Neuronal stem cell (in vitro differentiated cells): ENCODE measurements at regions not wholly inside any gene's neighbourhood (a gene's known extent, or its start where the extent isn't known, plus 50 kb on each side); places are given as distances from the start of the nearest gene placed in this dataset.
"Not testable (repeated sequence)": the region's sequence is repeated elsewhere in the genome, so short reads cannot be mapped to it uniquely, and the experiment has no call there.

Experiments used
- DNase-seq: peaks from one replicate; pipeline ENCODE4 v3.0.0-alpha.2; 2013; ENCODE audit warnings: low spot score
- H2AFZ ChIP-seq: one replicate; pipeline ENCODE4 v1.6.1; 2013; ENCODE audit warnings: mild to moderate bottlenecking, low read length, inconsistent platforms
- H2AK5ac ChIP-seq: 2 replicates; pipeline ENCODE4 v1.6.1; 2013; ENCODE audit warnings: low read depth, mild to moderate bottlenecking, inconsistent platforms, low read length, moderate library complexity, mixed read lengths
- H2BK120ac ChIP-seq: 2 replicates; pipeline ENCODE4 v1.6.1; 2013; ENCODE audit warnings: low read depth, mild to moderate bottlenecking, inconsistent platforms, low read length, moderate library complexity, mixed read lengths
- H2BK12ac ChIP-seq: one replicate; pipeline ENCODE4 v1.6.1; 2013; ENCODE audit warnings: low read length, inconsistent platforms
- H2BK15ac ChIP-seq: 2 replicates; pipeline ENCODE4 v1.6.1; 2013; ENCODE audit warnings: mild to moderate bottlenecking, low read length, inconsistent platforms, mixed read lengths
- H2BK5ac ChIP-seq: one replicate; pipeline ENCODE4 v1.6.1; 2013; ENCODE audit warnings: inconsistent platforms, mild to moderate bottlenecking, low read length, moderate library complexity
- H3K14ac ChIP-seq: one replicate; pipeline ENCODE4 v1.6.1; 2013; ENCODE audit warnings: low read length, inconsistent platforms
- H3K18ac ChIP-seq: 2 replicates; pipeline ENCODE4 v1.6.1; 2013; ENCODE audit warnings: low read length, inconsistent platforms
- H3K23ac ChIP-seq: 2 replicates; pipeline ENCODE4 v1.6.1; 2013; ENCODE audit warnings: low read depth, mild to moderate bottlenecking, mixed read lengths, low read length, inconsistent platforms; ENCODE audit not compliant: poor library complexity
- H3K27ac ChIP-seq: replicated peaks from 3 replicates; pipeline ENCODE4 v1.5.1; 2013; ENCODE audit warnings: low read length, inconsistent platforms
- H3K27me3 ChIP-seq, 3 experiments: 2 replicates each; pipeline ENCODE4 v1.6.1; 2013; ENCODE audit warnings: low read length in 3 of 3, mild to moderate bottlenecking in 2 of 3, inconsistent platforms in 1 of 3, low read depth in 1 of 3, mixed read lengths in 1 of 3, moderate library complexity in 1 of 3; ENCODE audit not compliant: control insufficient read depth in 3 of 3, insufficient read depth in 3 of 3
- H3K36me3 ChIP-seq, 2 donors: replicated peaks in 1 of 2; 2 replicates each; pipeline ENCODE4 v1.6.1; 2013; ENCODE audit warnings: low read length in 2 of 2; ENCODE audit not compliant: control insufficient read depth in 2 of 2, insufficient read depth in 2 of 2
- H3K4ac ChIP-seq: 2 replicates; pipeline ENCODE4 v1.6.1; 2013; ENCODE audit warnings: inconsistent platforms, mild to moderate bottlenecking, low read length, moderate library complexity
- H3K4me1 ChIP-seq, 2 donors: 1 replicate in 1 of 2; 2 replicates in 1 of 2; pipeline ENCODE4 v1.6.1; 2013; ENCODE audit warnings: low read length in 2 of 2, low read depth in 1 of 2; ENCODE audit not compliant: control insufficient read depth in 2 of 2, insufficient read depth in 1 of 2
- H3K4me2 ChIP-seq: one replicate; pipeline ENCODE4 v1.6.1; 2013; ENCODE audit warnings: mild to moderate bottlenecking, low read length, inconsistent platforms; ENCODE audit not compliant: insufficient read depth, poor library complexity, severe bottlenecking
- H3K4me3 ChIP-seq, 2 donors: 2 replicates each; pipeline ENCODE4 v1.5.1; 2013; ENCODE audit warnings: low read length in 2 of 2, mild to moderate bottlenecking in 2 of 2, inconsistent platforms in 1 of 2, moderate library complexity in 1 of 2
- H3K79me1 ChIP-seq: one replicate; pipeline ENCODE4 v1.6.1; 2013; ENCODE audit warnings: low read depth, mild to moderate bottlenecking, inconsistent platforms, low read length, moderate library complexity
- H3K9ac ChIP-seq: one replicate; pipeline ENCODE4 v1.6.1; 2013; ENCODE audit warnings: mild to moderate bottlenecking, low read depth, low read length, inconsistent platforms; ENCODE audit not compliant: poor library complexity
- H3K9me3 ChIP-seq, 2 donors: replicated peaks in 1 of 2; 2 replicates each; pipeline versions ENCODE3 to v1.6.1; 2013; ENCODE audit warnings: low read length in 2 of 2, mild to moderate bottlenecking in 2 of 2, inconsistent platforms in 1 of 2, low read depth in 1 of 2, mixed read lengths in 1 of 2, moderate library complexity in 1 of 2; ENCODE audit not compliant: control insufficient read depth in 2 of 2, insufficient read depth in 1 of 2
- H4K8ac ChIP-seq: one replicate; pipeline ENCODE4 v1.6.1; 2013; ENCODE audit warnings: low read depth, mild to moderate bottlenecking, inconsistent platforms, low read length, moderate library complexity
- H4K91ac ChIP-seq: one replicate; pipeline ENCODE4 v1.6.1; 2013; ENCODE audit warnings: low read length, low read depth, mild to moderate bottlenecking, inconsistent platforms; ENCODE audit not compliant: poor library complexity
- WGBS, 2 donors: extraction: QIAGEN DNeasy Blood & Tissue Kit; methylation state at CpG; one replicate each; pipeline ENCODE4 v1.1.7; 2013; ENCODE audit warnings: missing lambda C conversion rate in 2 of 2, mixed read lengths in 1 of 2; ENCODE audit not compliant: insufficient read length in 2 of 2, insufficient replicate concordance in 1 of 2; ENCODE audit errors: extremely low coverage in 2 of 2; 5-methylcytosine and 5-hydroxymethylcytosine counted together

DNA sequence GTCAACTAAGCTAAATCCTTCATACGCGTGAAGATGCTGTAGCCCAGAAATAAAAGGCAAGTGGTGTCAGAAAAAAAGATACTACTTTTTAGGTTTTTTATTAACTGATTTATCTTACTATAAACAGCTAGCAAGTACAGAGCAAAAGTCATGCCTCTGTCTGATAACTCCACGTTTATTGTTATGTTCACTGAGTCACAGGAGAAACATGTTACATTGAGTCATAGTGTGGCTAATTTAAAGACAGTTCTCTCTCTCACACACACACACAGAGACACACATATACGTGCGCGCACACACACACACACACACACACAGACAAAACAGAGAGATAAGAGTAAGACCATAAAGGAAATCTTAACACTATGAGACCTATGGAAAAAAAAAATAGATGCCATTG lies 770.0 kb upstream of the CDH10 start:
- Histone ChIP-seq H3K9me3 (no peaks in the 10 kb centered on the region), H2BK5ac (no peak overlapping the region), H3K4me2 (no peak overlapping the region), H4K91ac (no peak overlapping the region), H3K9ac (no peak overlapping the region), H3K4me1 (no peaks in the 10 kb centered on the region), H3K14ac (no peak overlapping the region), H3K18ac (no peak overlapping the region), H2AFZ (no peak overlapping the region), H3K4ac (no peak overlapping the region), H3K23ac (no peak overlapping the region), H2BK12ac (no peak overlapping the region), H2BK120ac (no peak overlapping the region), H3K4me3 (no peak overlapping the region), H2AK5ac (no peak overlapping the region), H3K27me3 (no peaks in the 10 kb centered on the region), H4K8ac (no peak overlapping the region), H3K79me1 (no peaks in the 10 kb centered on the region), H3K36me3 (no peaks in the 10 kb centered on the region), H2BK15ac (no peak overlapping the region), H3K27ac (no peak overlapping the region)
- DNase-seq: no peak
- no CpG with 5 or more reads among the region's 6 CpGs for whole genome bisulfite sequencing, 2 donors

DNA sequence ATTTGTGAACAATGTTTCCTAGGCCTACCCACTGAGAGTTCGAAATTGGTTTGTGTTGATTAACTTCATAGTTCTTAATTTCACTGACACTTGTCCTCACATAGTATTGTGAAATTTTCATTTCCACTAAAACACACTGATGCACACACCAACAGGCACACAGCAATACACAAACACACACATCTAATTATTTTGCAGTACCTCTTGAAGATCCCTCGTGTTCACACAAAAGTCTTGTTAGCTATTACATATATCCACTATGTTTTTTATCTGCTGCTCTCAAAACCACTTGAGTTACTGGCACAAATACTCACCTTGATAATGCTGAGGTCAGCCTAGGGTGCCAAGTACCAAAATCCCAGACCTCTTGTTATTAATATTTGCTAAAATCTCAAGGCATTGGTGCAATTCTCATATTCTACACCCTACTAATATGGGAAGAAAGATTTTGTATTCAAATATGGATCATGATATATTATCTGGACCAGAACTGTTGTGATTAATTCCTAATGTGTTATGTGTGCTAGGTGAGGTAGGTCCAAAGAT lies 767.4 kb upstream of the CDH10 start:
- Histone ChIP-seq H2BK5ac (no peak overlapping the region), H3K4me3 (no peak overlapping the region), H3K9me3 (no peaks in the 10 kb centered on the region), H4K91ac (no peak overlapping the region), H2AFZ (no peak overlapping the region), H4K8ac (no peak overlapping the region), H3K4me2 (no peak overlapping the region), H3K36me3 (no peaks in the 10 kb centered on the region), H2BK120ac (no peak overlapping the region), H3K4me1 (no peaks in the 10 kb centered on the region), H3K27me3 (no peaks in the 10 kb centered on the region), H3K9ac (no peak overlapping the region), H3K18ac (no peak overlapping the region), H3K27ac (no peak overlapping the region), H3K79me1 (no peaks in the 10 kb centered on the region), H3K23ac (no peak overlapping the region), H3K4ac (no peak overlapping the region), H2BK15ac (no peak overlapping the region), H3K14ac (no peak overlapping the region), H2AK5ac (no peak overlapping the region), H2BK12ac (no peak overlapping the region)
- no peak for DNase-seq
- no CpG with 5 or more reads among the region's 2 CpGs for WGBS, 2 donors

DNA sequence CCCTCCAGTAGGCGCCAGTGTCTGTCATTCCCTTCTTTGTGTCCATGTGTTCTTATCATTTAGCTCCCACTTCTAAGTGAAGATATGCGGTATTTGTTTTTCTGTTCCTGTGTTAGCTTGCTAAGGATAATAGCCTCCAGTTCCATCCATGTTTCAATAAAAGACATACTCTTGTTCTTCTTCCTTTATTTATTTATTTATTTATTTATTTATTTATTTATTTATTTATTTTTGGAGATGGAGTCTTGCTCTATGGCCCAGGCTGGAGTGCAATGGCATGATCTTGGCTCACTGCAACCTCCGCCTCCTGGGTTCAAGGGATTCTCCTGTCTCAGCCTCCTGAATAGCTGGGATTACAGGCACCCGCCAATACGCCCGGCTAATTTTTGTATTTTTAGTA lies 762.6 kb upstream of the CDH10 start:
- not testable (repeated sequence) for H3K18ac ChIP-seq, H3K4me3 ChIP-seq, H4K8ac ChIP-seq, H3K9ac ChIP-seq, H3K36me3 ChIP-seq, H3K27ac ChIP-seq, H2BK12ac ChIP-seq, DNase-seq, H3K4me1 ChIP-seq, H4K91ac ChIP-seq, H3K27me3 ChIP-seq, H2AFZ ChIP-seq, H3K4ac ChIP-seq, H3K79me1 ChIP-seq, H2BK5ac ChIP-seq, H3K4me2 ChIP-seq, H2BK15ac ChIP-seq, H2AK5ac ChIP-seq, H3K23ac ChIP-seq, H2BK120ac ChIP-seq, H3K9me3 ChIP-seq, H3K14ac ChIP-seq
- WGBS, 2 donors: no CpG with 5 or more reads among the region's 6 CpGs

DNA sequence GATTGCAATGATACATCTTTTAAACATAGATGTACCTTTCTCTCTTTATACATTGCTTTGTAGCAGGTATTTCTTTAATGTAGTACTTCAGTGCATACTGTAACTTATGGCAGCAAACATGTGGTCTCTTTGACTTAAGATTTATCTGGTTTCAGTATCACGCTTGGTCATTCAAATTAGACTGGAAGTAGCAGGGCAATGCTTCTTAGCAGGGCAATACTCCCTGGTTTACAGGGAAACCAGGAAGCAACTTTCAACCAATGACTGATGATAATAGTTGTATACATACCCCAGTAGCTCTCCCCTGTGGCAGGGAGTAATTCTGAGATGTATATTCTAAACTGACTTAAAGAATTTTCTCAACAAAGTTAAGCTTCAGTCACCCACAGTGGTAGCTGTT lies 761.1 kb upstream of the CDH10 start:
- no peak overlapping the region for H3K4me3 ChIP-seq
- H4K8ac ChIP-seq: no peak overlapping the region
- H3K14ac ChIP-seq: no peak overlapping the region
- H2BK15ac ChIP-seq: no peak overlapping the region
- H2BK5ac ChIP-seq: no peak overlapping the region
- no peak overlapping the region for H2AFZ ChIP-seq
- H3K4me1 ChIP-seq: no peaks in the 10 kb centered on the region
- H2BK120ac ChIP-seq: no peak overlapping the region
- no peaks in the 10 kb centered on the region for H3K79me1 ChIP-seq
- no peak overlapping the region for H2AK5ac ChIP-seq
- WGBS, 2 donors: no CpG with 5 or more reads among the region's 1 CpG
- no peak overlapping the region for H3K23ac ChIP-seq
- H2BK12ac ChIP-seq: no peak overlapping the region
- no peak overlapping the region for H3K27ac ChIP-seq
- no peak overlapping the region for H3K4me2 ChIP-seq
- no peak for DNase-seq
- peaks cover 0 to 2% of the 10 kb centered on the region in 2 donors for H3K36me3 ChIP-seq
- no peak overlapping the region for H4K91ac ChIP-seq
- H3K9ac ChIP-seq: no peak overlapping the region
- H3K18ac ChIP-seq: no peak overlapping the region
- H3K9me3 ChIP-seq: peaks cover 0 to 10% of the 10 kb centered on the region in 2 donors
- H3K4ac ChIP-seq: no peak overlapping the region
- H3K27me3 ChIP-seq: no peaks in the 10 kb centered on the region
